Neural cell (in vitro differentiated cells): ENCODE measurements at regions not wholly inside any gene's neighbourhood (a gene's known extent, or its start where the extent isn't known, plus 50 kb on each side); places are given as distances from the start of the nearest gene placed in this dataset.

Experiments used
- H2AFZ ChIP-seq: fragments of 200-600, 300-800 bp; sonication (generic), shearing (Covaris generic); 2 replicates; pipeline ENCODE4 v1.6.0; 2014; ENCODE audit warnings: low read depth, mild to moderate bottlenecking, antibody characterized with exemption, low read length, moderate library complexity
- H3F3A ChIP-seq: fragments of 200-600 bp; shearing (Covaris generic); 2 replicates; pipeline ENCODE4 v1.6.1; 2016; ENCODE audit warnings: mild to moderate bottlenecking, moderate library complexity, mixed read lengths, antibody characterized with exemption, low read length; ENCODE audit not compliant: insufficient read depth, poor library complexity, severe bottlenecking
- H3K27ac ChIP-seq: fragments of 200-600, 300-800 bp; sonication (generic), shearing (Covaris generic); 2 replicates; pipeline ENCODE4 v1.5.1; 2014; ENCODE audit warnings: mild to moderate bottlenecking, low read length, moderate library complexity
- H3K27me3 ChIP-seq: fragments of 300-800, 200-600 bp; sonication (generic), shearing (Covaris generic); 2 replicates; pipeline ENCODE4 v1.6.0; 2014; ENCODE audit warnings: mild to moderate bottlenecking, low read depth, low read length, moderate library complexity; ENCODE audit not compliant: insufficient read depth
- H3K36me3 ChIP-seq: fragments of 300-800, 200-600 bp; sonication (generic), shearing (Covaris generic); 2 replicates; pipeline ENCODE4 v1.5.1; 2014; ENCODE audit warnings: mild to moderate bottlenecking, antibody characterized with exemption, low read length, moderate library complexity; ENCODE audit not compliant: insufficient read depth
- H3K4me2 ChIP-seq: fragments of 300-800, 200-600 bp; sonication (generic), shearing (Covaris generic); 2 replicates; pipeline ENCODE4 v1.6.0; 2014; ENCODE audit warnings: mild to moderate bottlenecking, low read length
- H3K4me3 ChIP-seq: fragments of 300-800, 200-600 bp; sonication (generic), shearing (Covaris generic); 2 replicates; pipeline ENCODE4 v1.5.1; 2014; ENCODE audit warnings: mild to moderate bottlenecking, low read length, moderate library complexity
- H3K79me2 ChIP-seq: fragments of 200-600 bp; shearing (Covaris generic); replicated peaks from 2 replicates; pipeline ENCODE4 v1.6.0; 2014; ENCODE audit warnings: mild to moderate bottlenecking, low read length, moderate library complexity; ENCODE audit not compliant: insufficient read depth
- H3K9ac ChIP-seq: fragments of 300-800, 200-600 bp; sonication (generic), shearing (Covaris generic); 2 replicates; pipeline ENCODE4 v1.6.1; 2016; ENCODE audit warnings: mild to moderate bottlenecking, low read length, mixed read lengths
- H3K9me2 ChIP-seq: fragments of 200-600 bp; shearing (Covaris generic); 2 replicates; pipeline ENCODE4 v1.6.1; 2016; ENCODE audit warnings: mild to moderate bottlenecking, low read length, mixed read lengths; ENCODE audit not compliant: insufficient read depth
- H3K9me3 ChIP-seq: fragments of 200-600, 300-800 bp; sonication (generic), shearing (Covaris generic); 2 replicates; pipeline ENCODE4 v1.6.1; 2016; ENCODE audit warnings: mild to moderate bottlenecking, mixed run types, low read length, moderate library complexity, mixed read lengths
- H4K20me1 ChIP-seq: fragments of 200-600 bp; shearing (Covaris generic); 2 replicates; pipeline ENCODE4 v1.6.1; 2016; ENCODE audit warnings: mild to moderate bottlenecking, mixed run types; ENCODE audit not compliant: insufficient read depth
- EP300 ChIP-seq: fragments of 450-650 bp; conservative IDR thresholded peaks from 2 replicates; pipeline ENCODE4 v1.6.1; 2014; ENCODE audit warnings: antibody characterized with exemption, mild to moderate bottlenecking, moderate library complexity; ENCODE audit not compliant: poor library complexity, severe bottlenecking
- EZH2 ChIP-seq: fragments of 200-600, 300-800 bp; shearing (Covaris generic), sonication (generic); IDR thresholded peaks from 2 replicates; pipeline ENCODE4 v1.6.1; 2014; ENCODE audit warnings: antibody characterized with exemption, low read length, borderline replicate concordance, mild to moderate bottlenecking; ENCODE audit not compliant: insufficient read depth, poor library complexity, severe bottlenecking
- MXI1 ChIP-seq: fragments of 450-650 bp; conservative IDR thresholded peaks from 2 replicates; pipeline ENCODE4 v1.6.1; 2014; ENCODE audit warnings: antibody characterized with exemption, mild to moderate bottlenecking; ENCODE audit not compliant: poor library complexity, severe bottlenecking
- POLR2AphosphoS5 ChIP-seq: IDR thresholded peaks from 2 replicates; pipeline ENCODE4 v1.6.1; 2012
- RAD21 ChIP-seq: fragments of 450-650 bp; conservative IDR thresholded peaks from 2 replicates; pipeline ENCODE4 v1.6.1; 2014; ENCODE audit warnings: antibody characterized with exemption, mild to moderate bottlenecking, moderate library complexity
- SMC3 ChIP-seq: fragments of 450-650 bp; conservative IDR thresholded peaks from 2 replicates; pipeline ENCODE4 v1.6.1; 2014; ENCODE audit warnings: antibody characterized with exemption, mild to moderate bottlenecking, moderate library complexity; ENCODE audit not compliant: poor library complexity
- TAF1 ChIP-seq: IDR thresholded peaks from 2 replicates; pipeline ENCODE4 v1.6.1; 2012; ENCODE audit warnings: low read depth
- TF ChIP-seq, protein P1 (sequence below): fragments of 450-650 bp; IDR thresholded peaks from 2 replicates; pipeline ENCODE4 v1.5.1; 2014; ENCODE audit warnings: antibody characterized with exemption, mild to moderate bottlenecking, moderate library complexity; ENCODE audit not compliant: poor library complexity, severe bottlenecking
- TF ChIP-seq, protein P2 (sequence below): IDR thresholded peaks from 2 replicates; pipeline ENCODE4 v1.6.1; 2012; ENCODE audit warnings: borderline replicate concordance

DNA sequence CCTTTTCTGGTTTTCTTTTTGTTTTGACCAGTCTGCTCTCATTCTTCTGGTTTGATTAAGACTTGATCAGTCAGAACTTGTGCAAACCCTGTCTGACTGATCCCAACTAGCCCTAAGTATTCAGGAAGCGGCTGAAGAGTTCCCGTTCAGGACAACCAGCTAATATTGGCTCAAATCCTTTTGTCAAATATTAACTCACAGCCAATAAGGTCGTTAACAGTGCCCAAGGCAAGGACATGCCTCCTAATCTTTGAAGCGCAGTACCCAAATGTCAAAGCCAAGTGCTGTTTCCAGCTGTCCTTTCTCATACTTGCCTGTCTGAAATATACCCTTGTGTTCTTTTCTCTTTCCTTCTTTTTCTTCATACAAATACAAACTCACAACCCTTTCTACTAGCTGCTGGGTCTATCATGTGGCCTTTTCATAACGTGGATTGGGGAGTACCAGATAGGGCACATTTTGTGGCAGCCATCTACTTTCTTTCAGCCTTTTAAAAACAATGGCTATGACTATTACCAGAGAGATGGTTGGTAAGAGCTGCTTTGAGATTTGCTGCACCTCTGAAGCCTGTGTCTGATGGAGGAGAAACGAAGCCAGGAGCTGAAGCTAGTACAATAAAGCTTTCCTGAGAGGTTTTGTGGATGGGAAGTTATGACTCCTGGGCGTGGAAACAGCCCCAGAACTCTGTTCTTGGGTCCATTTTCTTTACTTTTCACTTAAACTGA lies 266.4 kb upstream of the ZNF608 start:
- H3K9me2 ChIP-seq, result no peaks in the 10 kb centered on the region
- peak overlapping the region; percentile 11 for H3K4me2 ChIP-seq
- H3K27ac ChIP-seq, result peak overlapping the region; percentile 45
- H2AFZ ChIP-seq, result peak overlapping the region; percentile 7
- TF ChIP-seq MXI1 (no peak), POLR2AphosphoS5 (no peak), TAF1 (no peak), EP300 (no peak), EZH2 (no peak), SMC3 (no peak), RAD21 (no peak)
- TF ChIP-seq, protein P1, sequence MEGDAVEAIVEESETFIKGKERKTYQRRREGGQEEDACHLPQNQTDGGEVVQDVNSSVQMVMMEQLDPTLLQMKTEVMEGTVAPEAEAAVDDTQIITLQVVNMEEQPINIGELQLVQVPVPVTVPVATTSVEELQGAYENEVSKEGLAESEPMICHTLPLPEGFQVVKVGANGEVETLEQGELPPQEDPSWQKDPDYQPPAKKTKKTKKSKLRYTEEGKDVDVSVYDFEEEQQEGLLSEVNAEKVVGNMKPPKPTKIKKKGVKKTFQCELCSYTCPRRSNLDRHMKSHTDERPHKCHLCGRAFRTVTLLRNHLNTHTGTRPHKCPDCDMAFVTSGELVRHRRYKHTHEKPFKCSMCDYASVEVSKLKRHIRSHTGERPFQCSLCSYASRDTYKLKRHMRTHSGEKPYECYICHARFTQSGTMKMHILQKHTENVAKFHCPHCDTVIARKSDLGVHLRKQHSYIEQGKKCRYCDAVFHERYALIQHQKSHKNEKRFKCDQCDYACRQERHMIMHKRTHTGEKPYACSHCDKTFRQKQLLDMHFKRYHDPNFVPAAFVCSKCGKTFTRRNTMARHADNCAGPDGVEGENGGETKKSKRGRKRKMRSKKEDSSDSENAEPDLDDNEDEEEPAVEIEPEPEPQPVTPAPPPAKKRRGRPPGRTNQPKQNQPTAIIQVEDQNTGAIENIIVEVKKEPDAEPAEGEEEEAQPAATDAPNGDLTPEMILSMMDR, result no peak
- TF ChIP-seq, protein P2, sequence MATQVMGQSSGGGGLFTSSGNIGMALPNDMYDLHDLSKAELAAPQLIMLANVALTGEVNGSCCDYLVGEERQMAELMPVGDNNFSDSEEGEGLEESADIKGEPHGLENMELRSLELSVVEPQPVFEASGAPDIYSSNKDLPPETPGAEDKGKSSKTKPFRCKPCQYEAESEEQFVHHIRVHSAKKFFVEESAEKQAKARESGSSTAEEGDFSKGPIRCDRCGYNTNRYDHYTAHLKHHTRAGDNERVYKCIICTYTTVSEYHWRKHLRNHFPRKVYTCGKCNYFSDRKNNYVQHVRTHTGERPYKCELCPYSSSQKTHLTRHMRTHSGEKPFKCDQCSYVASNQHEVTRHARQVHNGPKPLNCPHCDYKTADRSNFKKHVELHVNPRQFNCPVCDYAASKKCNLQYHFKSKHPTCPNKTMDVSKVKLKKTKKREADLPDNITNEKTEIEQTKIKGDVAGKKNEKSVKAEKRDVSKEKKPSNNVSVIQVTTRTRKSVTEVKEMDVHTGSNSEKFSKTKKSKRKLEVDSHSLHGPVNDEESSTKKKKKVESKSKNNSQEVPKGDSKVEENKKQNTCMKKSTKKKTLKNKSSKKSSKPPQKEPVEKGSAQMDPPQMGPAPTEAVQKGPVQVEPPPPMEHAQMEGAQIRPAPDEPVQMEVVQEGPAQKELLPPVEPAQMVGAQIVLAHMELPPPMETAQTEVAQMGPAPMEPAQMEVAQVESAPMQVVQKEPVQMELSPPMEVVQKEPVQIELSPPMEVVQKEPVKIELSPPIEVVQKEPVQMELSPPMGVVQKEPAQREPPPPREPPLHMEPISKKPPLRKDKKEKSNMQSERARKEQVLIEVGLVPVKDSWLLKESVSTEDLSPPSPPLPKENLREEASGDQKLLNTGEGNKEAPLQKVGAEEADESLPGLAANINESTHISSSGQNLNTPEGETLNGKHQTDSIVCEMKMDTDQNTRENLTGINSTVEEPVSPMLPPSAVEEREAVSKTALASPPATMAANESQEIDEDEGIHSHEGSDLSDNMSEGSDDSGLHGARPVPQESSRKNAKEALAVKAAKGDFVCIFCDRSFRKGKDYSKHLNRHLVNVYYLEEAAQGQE, result no peak
- H3K9ac ChIP-seq, result no peak overlapping the region
- H4K20me1 ChIP-seq, result no peaks in the 10 kb centered on the region
- peaks cover 2% of the 10 kb centered on the region for H3F3A ChIP-seq
- no peaks in the 10 kb centered on the region for H3K36me3 ChIP-seq
- H3K9me3 ChIP-seq, result no peaks in the 10 kb centered on the region
- H3K27me3 ChIP-seq, result no peaks in the 10 kb centered on the region
- H3K79me2 ChIP-seq, result no peaks in the 10 kb centered on the region
- H3K4me3 ChIP-seq, result no peak overlapping the region

DNA sequence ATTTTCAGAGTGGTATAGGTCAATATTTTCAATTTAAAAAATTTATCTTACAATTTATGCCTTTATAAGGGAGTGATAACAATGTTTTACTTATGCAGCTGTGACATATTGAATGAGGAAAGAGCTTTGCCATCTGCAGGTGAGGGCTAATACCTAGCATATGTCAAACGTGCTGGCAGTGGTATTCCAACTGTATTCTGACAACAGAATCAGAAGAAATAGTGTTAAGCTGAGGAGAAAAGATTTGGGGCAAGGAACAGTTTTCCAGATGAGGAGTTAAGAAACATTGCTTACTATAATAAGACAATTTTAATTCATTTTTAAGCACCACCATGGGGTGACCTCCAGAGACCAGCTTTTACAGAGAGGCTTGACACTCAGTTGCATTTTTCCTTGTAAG lies 267.8 kb upstream of the ZNF608 start:
- H2AFZ ChIP-seq, result no peak overlapping the region
- H3K79me2 ChIP-seq, result no peaks in the 10 kb centered on the region
- H3K9me3 ChIP-seq, result no peaks in the 10 kb centered on the region
- no peak overlapping the region for H3K27ac ChIP-seq
- H4K20me1 ChIP-seq, result no peaks in the 10 kb centered on the region
- peaks cover 2% of the 10 kb centered on the region for H3F3A ChIP-seq
- H3K4me3 ChIP-seq, result no peak overlapping the region
- no peak overlapping the region for H3K4me2 ChIP-seq
- TF ChIP-seq EP300, result no peak
- no peak for TF ChIP-seq POLR2AphosphoS5
- no peak for TF ChIP-seq TAF1
- TF ChIP-seq MXI1, result no peak
- no peak for TF ChIP-seq SMC3
- no peak for TF ChIP-seq EZH2
- TF ChIP-seq, protein P1, result no peak
- TF ChIP-seq RAD21, result no peak
- TF ChIP-seq, protein P2, result no peak
- H3K9me2 ChIP-seq, result no peaks in the 10 kb centered on the region
- no peak overlapping the region for H3K9ac ChIP-seq
- H3K27me3 ChIP-seq, result no peaks in the 10 kb centered on the region
- no peaks in the 10 kb centered on the region for H3K36me3 ChIP-seq
